ENCODE measurements at regions not wholly inside any gene's neighbourhood (a gene's known extent, or its start where the extent isn't known, plus 50 kb on each side); places are given as distances from the start of the nearest gene placed in this dataset.
"Not testable (repeated sequence)": the region's sequence is repeated elsewhere in the genome, so short reads cannot be mapped to it uniquely, and the experiment has no call there.

DNA sequence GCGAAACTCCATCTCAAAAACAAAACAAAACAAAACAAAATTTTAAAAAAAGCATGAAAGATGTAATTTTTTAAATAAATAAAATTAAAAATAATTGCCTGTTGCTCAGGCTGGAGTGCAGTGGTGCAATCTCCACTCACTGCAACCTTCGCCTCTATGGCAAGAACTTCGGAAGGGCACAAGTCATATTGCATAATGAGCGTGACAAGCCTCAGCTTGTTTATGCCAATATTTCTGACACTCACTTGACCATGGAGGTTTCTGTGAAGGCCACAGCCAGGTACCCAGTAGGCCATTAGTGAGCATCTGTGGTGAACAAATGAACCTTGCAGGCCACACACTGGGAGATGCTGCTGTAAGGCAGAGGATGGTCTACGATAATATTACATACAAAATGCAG lies 106.1 kb upstream of the KMT2C start:
- no peak for DNase-seq (ENCODE audit: low spot score)

DNA sequence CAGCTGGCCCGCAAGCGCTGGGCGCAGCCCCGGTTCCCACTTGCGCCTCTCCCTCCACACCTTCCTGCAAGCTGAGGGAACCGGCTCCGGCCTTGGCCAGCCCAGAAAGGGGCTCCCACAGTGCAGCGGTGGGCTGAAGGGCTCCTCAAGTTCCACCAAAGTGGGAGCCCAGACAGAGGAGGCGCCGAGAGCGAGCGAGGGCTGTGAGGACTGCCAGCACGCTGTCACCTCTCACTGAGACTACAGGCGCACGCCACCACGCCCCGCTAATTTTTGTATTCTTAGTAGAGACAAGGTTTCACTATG lies 103.3 kb upstream of the KMT2C start:
- DNase-seq (ENCODE audit: low spot score) = not testable (repeated sequence)

DNA sequence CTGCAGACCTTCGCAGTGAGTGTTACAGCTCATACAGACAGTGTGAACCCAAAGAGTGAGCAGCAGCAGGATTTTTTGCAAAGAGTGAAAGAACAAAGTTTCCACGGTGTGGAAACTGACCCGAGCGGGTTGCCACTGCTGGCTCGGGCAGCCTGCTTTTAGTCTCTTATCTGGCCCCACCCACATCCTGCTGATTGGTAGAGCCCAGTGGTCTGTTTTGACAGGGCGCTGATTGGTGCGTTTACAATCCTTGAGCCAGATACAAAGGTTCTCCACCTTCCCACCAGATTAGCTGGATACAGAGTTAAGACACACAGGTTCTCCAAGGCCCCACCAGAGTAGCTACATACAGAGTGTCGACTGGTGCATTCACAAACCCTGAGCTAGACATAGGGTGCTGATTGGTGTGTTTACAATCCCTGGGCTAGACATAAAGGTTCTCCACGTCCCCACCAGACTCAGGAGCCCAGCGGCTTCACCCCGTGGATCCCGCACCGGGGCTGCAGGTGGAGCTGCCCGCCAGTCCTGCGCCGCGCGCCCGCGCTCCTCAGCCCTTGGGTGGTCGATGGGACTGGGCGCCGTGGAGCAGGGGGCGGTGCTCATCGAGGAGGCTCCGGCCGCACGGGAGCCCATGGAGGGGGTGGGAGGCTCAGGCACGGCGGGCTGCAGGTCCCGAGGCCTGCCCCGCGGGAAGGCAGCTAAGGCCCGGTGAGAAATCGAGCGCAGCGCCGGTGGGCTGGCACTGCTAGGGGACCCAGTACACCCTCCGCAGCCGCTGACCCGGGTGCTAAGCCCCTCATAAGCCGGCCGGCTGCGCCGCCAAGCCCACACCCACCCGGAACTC lies 102.8 kb upstream of the KMT2C start:
- not testable (repeated sequence) for DNase-seq (ENCODE audit: low spot score)

DNA sequence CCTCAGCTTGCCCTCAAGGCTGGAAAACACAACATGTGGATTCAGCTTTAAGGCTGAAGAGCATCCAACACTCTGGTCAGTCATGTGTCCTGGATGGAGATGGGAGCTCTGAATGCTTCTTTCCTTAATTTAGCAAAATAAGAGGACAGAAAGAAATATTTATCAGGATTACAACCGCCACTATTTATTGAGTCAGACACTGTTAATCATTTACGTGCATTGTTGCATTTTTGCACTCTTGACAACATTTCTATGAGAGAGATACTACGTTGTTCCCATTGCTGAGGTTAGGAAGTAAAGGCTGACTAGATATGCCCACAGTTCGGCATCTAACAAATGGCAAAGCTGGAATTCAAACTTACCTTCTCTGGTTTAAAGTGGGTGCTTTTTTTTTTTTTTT lies 101.8 kb upstream of the KMT2C start:
- DNase-seq (ENCODE audit: low spot score) = no peak

DNA sequence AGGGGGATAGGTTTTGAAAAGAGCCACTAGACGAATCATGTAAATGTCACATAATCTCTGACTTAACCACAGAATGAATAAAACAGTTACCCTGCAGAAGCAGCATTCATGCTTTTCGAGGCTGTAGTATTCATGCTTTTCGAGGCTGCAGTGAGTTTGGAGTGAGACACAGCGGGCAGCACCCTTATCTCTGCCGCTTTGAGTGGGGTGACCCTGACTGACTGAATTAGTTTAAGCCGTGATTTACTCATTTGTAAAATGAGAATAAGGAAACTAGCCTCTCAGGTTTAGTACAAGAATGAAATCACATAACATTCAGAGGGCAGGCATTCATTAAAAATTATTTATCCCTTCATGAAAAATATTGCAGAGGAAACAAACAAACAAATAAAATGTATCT lies 92.8 kb upstream of the KMT2C start:
- no peak for DNase-seq (ENCODE audit: low spot score)

DNA sequence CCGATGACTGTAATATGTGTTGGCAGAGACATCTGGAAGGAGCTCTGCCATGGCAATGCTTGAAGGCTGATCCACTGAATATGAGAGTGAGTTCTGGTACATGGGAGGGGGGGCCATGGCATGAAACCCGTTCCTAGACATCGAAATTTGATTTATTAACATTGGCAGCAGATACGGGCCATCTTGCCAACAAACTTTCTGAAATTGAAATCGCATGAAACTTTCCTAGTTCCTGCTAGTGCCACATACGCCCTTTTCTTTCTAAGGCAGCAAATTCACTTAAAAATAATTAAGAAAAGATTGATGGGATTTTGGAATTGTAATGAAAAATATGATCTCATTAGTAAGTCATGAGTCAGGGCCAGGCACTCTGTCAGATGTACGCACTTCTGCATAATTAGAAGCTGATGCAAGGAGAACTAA lies 91.8 kb upstream of the KMT2C start:
- no peak for DNase-seq (ENCODE audit: low spot score)

DNA sequence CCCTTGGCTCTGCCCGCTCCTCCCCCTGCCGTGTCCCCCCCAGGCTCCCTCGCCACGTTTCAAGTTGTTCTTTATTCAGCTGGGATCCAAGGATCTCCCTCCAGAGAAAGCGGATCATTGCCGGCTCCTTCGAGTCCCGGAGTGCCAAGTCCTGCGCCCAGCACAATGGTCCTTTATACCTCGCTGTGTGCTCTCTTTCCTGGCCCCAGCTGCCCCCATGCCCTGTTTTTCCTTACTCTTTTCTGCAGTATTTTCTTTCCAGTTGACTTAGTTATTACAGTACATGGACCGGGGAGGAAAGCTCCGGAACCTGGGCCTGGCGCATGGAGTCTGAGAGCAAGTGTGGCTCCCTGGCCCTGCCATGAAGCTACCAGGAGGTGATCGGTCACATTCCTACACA lies 88.1 kb upstream of the KMT2C start:
- no peak for DNase-seq (ENCODE audit: low spot score)

DNA sequence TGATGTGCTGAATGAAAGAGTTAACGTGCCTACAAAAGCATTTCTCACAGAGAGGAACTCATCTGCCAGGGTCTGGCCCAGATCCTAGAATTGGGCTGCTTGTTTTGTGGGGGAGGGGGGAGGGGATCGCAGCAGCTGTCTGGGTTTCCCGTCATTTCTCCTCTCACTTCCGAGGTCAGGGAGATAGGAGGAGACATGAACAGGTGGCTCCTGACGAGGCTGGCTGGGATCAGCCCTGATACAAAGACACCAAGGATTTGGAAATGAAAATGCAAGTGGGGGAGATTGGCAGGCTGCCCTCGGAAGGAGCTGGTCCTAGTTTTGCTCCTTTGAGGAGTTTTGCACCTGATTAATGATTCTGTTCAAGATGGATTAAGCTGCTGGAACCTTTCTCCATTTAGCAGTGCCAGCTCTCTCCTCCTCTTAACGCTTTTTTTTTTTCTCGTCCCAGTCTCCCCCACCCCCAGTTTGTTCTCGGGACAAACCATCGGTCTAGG lies 86.8 kb upstream of the KMT2C start:
- peak; percentile 24 for DNase-seq (ENCODE audit: low spot score)

DNA sequence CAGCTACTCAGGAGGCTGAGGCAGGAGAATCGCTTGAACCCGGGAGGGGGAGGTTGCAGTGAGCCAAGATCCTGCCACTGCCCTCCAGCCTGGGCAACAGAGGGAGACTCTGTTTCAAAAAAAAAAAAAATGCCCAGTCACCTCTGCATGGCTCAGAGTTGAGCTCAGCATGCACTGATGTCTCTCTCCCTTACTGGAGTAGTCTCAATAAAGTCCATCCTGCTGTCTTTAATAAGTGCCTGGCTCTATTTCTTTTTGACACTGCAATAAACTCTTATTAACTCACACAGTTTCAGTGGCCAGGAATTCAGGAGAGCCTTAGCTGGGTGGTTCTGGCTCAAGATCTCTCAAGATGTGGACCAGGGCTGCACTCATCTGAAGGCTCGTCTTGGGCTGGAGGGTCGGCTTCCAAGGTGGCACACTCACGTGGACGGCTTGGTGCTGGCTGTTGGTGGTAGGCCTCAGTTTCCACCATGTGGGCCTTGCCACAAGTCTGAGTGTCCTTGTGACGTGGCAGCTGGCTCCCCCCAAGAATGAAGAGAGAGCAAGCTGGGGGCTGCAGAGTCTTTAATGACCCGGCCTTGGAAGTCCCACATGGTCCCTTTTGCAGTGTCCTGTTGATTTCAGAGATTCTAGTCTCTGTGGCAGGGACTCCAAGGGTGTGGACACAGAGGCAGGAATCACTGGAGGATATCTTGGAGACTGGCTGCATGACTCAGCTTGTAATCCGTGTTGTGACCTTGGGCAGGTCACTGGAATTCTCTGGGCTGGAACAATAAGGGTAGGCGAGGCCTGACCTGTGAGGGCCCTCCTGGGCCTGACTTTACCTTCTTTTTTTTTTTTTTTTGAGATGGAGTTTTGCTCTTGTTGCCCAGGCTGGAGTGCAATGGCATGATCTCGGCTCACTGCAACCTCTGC lies 85.9 kb upstream of the KMT2C start:
- DNase-seq (ENCODE audit: low spot score) = no peak

DNA sequence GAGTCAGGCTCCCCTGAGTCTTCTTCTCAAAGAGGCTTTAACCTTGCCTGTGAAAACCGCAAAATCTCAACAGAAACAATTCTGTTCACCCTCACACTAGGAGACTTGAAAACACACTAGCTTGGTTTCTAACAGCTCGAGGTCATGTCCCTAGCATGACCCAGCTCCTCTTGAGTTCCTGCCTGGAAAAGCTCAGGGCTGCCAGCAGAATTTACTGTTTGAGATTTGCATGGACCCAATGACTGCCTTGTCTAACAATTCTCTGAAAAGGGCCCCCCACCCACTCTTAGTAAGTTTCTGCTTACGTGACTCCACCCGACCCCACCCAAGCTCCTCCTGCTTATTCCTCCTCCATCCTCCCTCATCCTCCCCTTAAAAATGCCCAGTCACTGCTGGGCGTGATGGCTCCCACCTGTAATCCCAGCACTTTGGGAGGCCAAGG lies 85.1 kb upstream of the KMT2C start:
- no peak for DNase-seq (ENCODE audit: low spot score)

DNA sequence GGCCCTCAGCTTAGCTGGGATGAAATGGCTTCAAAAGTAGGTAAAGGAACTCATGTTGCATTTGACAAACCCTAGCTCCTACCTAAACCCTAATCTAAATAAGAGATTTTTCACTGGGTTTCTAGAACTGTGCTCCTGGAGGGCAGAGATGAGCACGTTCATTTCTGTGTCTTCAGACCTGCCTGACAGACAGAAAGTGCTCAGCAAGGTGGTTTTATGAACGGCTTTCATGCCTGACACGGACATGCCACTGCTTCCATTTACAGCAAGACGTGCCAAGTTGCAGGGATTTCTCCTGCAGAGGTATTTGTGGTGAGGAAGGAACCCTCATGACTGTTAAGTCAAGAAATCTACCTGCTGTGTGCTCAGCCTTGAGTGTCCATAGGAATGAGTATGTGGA lies 83.5 kb upstream of the KMT2C start:
- no peak for DNase-seq (ENCODE audit: low spot score)

DNA sequence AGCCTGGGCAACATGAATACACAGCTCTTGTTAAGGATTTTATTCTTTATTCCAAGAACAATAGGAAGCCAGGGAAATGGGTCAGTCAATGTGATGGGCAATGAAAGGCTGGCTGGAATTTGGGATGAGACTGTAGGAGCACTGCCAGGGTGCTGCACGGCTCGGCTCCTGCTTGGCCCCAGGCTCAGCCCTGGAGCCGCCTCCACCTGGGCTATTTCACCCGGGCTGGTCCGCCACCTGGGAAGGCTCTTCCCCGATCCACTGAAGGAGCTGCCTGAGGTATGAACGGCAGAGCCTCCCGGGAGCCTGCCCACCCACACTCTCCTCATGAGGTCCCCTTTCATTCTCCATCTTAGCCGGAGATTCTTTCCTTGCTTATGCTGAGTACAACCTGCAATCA lies 80.4 kb upstream of the KMT2C start:
- no peak for DNase-seq (ENCODE audit: low spot score)

DNA sequence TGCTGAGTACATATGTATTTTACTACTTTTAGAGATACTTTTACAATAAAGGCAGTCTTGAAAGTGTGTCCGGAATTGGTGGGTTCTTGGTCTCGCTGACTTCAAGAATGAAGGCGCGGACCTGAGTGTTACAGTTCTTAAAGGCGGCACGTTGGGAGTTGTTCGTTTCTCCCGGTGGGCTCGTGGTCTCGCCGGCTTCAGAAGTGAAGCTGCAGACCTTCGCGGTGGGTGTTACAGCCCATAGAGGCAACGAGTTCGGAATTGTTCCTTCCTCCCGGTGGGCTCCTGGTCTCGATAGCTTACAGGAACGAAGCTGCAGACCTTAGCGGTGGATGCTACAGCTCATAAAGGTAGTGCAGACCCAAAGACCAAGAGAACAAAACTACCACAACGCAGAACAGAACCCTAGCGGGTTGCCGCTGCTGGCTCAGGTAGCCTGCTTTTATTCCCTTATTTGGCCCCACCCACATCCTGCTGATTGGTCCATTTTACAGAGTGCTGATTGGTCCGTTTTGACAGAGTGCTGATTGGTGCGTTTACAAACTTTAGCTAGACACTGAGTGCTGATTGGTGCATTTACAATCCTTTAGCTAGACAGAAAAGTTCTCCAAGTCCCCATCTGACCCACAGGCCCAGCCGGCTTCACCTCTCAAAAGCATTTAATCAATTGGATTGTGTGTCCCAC lies 79.6 kb upstream of the KMT2C start:
- DNase-seq (ENCODE audit: low spot score) = not testable (repeated sequence)

DNA sequence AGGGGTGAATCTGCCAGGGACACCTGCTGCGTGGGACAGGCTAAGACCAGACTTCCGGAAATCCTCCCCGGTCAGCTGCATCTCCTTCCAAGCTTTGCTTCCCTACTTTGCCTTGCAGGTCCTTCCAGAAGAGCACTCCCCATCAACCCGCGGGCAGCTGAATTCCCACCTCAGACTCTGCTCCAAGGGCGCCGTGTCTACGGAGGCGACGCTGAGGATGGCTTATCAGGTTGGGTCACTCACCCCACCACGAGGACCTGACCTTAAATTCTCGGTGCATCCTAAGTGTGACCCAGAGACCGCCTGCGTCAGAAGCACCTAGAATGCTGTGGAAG lies 78.9 kb upstream of the KMT2C start:
- no peak for DNase-seq (ENCODE audit: low spot score)

DNA sequence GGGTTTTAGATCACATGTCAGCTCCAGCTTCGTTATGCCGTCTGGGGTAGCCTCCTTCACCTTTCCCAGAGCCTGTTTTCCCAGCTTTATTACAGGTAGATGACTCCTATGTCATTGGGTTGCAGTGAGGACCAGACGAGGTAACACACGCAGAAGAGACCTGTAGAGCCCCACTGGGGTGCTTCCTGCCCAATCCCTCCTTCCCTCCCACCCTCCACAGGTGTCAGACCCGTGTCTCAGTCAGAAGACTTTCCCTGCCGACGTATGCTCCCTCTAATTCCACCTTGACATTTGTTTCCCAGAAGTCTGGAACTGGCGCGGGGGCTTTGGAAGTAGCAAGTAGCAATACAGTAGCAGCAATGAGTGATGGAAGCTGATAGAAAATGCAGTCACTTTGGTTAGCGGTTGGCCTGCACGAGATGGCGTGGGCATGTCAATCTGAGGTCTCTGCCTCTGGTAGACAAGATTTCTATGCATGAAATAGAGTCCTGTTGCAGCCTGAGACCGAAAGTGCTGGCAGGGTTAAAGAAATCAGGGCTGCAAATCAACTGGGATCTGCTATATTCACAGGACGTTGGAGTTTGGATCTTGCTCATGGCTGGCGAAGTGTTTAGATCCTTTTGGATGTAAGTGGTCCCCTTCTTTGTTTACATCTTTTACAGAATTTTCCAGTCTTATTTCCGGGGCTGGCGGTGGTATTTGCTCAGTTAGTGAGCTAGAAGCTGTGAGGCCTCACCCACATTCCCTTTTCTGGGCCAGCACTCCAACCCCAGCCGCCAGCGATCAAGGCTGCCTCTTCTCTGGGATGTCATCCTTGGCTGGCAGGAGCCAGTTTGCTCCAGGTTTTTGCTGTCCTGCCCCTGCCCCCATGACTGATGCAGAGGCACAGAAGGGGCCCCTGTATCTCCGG lies 78.3 kb upstream of the KMT2C start:
- DNase-seq (ENCODE audit: low spot score) = no peak

DNA sequence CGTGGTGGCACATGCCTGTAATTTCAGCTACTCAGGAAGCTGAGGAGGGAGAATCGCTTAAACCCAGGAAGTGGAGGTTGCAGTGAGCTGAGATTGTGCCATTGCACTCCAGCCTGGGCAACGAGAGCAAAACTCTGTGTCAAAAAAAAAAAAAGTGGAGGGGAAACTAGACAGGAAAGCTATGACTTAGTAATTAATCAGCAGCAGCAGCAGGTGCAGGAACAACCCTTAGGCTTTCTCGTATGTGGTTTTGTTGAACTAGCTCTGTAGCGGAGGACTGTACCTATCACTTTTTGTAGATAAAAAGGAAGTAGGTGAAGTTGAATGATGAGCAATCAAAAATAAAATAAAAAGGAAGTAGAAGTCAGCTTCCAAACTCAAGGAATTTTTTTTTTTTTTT lies 76.9 kb upstream of the KMT2C start:
- DNase-seq (ENCODE audit: low spot score) = no peak

DNA sequence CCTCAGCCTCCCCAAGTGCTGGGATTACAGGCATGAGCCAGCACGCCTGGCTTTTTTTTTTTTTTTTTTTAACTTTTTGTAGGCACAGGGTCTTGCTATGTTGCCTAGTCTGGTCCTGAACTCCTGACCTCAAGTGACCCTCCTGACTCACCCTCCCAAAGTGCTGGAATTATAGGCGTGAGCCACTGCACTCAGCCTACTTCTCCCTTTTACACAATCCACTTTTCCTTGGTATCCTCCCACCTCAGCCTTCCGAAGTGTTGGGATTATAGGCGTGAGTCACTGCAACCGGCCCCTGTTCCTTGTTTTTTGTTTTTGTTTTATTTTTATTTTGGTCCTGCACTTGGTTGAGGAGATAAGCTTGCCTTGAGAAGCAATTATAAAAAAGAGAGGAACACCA lies 75.9 kb upstream of the KMT2C start:
- DNase-seq (ENCODE audit: low spot score) = no peak

DNA sequence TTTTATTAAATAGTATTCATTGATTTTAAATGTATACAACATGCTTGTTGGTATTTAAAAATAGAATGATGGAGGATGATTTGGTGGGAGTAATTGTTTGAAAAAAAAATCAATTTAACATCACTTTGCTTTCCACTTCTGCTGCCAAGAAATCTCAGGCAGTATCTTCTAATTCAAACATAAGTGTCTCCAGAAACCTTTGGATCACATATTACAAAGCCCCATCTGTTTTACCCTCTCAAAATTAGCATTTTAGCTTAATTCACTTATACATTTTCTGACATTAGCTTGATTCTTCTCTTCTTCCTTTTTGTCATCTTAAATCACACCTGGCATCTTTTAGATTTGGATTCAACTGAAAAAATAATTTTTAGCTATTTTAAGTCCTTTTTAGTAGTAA lies 72.9 kb upstream of the KMT2C start:
- DNase-seq (ENCODE audit: low spot score) = no peak

DNA sequence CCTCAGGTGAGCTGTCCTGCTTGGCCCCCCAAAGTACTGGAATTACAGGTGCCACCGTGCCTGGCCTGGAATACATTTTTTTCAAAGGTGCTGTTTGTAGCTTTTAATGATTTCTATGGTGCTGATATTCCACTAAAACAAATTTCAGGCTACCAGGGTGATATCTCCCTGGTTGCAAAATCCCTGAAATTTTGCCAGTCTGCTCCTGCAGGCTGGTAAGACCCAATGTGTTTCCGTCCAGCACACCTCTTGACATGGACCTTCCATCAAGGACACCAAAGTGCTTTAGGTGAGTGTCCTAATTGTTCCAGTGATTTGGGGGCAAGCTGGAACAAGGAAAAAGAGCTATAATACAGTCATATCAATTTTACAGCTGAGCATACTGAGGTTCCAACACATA lies 69.8 kb upstream of the KMT2C start:
- no peak for DNase-seq (ENCODE audit: low spot score)

DNA sequence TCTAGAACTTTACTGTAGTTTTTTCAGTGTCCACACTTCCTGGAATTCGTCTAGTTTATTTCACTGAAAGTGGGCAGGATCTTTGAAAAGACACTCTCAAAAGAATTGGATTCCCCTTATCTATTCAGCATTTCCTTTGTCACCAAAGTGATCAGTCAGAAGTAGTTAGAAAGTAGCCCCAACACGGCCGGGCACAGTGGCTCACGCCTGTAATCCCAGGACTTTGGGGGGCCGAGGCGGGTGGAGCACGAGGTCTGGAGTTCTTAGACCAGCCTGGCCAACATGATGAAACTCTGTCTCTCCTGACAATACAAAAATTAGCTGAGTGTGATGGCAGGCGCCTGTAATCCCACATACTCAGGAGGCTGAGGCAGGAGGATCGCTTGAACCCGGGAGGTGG lies 69.0 kb upstream of the KMT2C start:
- no peak for DNase-seq (ENCODE audit: low spot score)

DNA sequence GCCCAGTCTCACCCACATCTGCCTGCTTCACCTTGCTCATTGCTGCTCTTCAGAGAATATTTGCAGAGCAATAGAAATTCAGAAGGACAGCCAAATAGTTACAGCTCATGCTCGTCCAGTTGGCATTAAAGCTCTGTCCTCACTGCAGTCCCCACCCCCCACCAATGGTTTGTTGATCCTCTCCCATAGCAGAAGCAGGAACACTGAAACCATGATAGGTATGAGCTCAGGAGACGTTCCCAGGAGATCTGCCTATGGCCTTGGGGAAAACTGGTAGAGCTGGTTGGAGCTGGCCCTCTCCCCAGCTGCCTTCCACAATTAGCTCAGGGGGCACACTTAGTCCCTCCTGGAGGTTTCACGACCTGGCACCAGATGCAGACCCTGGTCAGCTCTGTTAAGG lies 68.6 kb upstream of the KMT2C start:
- DNase-seq (ENCODE audit: low spot score) = no peak
